RPMI8226 (cell line): ENCODE measurements at regions not wholly inside any gene's neighbourhood (a gene's known extent, or its start where the extent isn't known, plus 50 kb on each side); places are given as distances from the start of the nearest gene placed in this dataset.

Experiments used
- DNase-seq: peaks from one replicate; pipeline ENCODE4 v3.0.0-alpha.2; 2015

- DNase-seq: no peak
These were observed 163.6 kb downstream of the HGF start for GRCh38 chr7:81606078-81606863.

- no peak for DNase-seq
These were observed 164.4 kb downstream of the HGF start for GRCh38 chr7:81605493-81605892.

GRCh38 chr7:81604808-81605174 lies 165.1 kb downstream of the HGF start:
- no peak for DNase-seq

GRCh38 chr7:81604075-81604807 lies 165.6 kb downstream of the HGF start:
- DNase-seq: no peak

GRCh38 chr7:81600608-81601007 lies 169.2 kb downstream of the HGF start:
- DNase-seq: no peak

GRCh38 chr7:81598951-81599350 lies 170.9 kb downstream of the HGF start:
- no peak for DNase-seq

- DNase-seq: no peak
These were observed 175.1 kb downstream of the HGF start for GRCh38 chr7:81594767-81595166.

- no peak for DNase-seq
These were observed 179.7 kb downstream of the HGF start for GRCh38 chr7:81590131-81590530.

- no peak for DNase-seq
These were observed 185.2 kb downstream of the HGF start for GRCh38 chr7:81584667-81585066.

- no peak for DNase-seq
These were observed 185.8 kb downstream of the HGF start for GRCh38 chr7:81583882-81584533.

- no peak for DNase-seq
These were observed 186.8 kb downstream of the HGF start for GRCh38 chr7:81583090-81583489.

- DNase-seq: no peak
These were observed 192.1 kb downstream of the HGF start for GRCh38 chr7:81577642-81578340.

GRCh38 chr7:81574723-81575326 lies 195.0 kb downstream of the HGF start:
- no peak for DNase-seq

- no peak for DNase-seq
These were observed 195.9 kb downstream of the HGF start for GRCh38 chr7:81573932-81574331.

- no peak for DNase-seq
These were observed 196.7 kb downstream of the HGF start for GRCh38 chr7:81573128-81573527.

GRCh38 chr7:81562581-81562980 lies 207.3 kb downstream of the HGF start:
- no peak for DNase-seq

GRCh38 chr7:81560708-81561107 lies 209.1 kb downstream of the HGF start:
- no peak for DNase-seq

- DNase-seq: no peak
These were observed 220.3 kb downstream of the HGF start for GRCh38 chr7:81549484-81550016.

- no peak for DNase-seq
These were observed 234.9 kb downstream of the HGF start for GRCh38 chr7:81534996-81535395.

GRCh38 chr7:81534446-81534845 lies 235.4 kb downstream of the HGF start:
- no peak for DNase-seq

GRCh38 chr7:81533931-81534330 lies 235.9 kb downstream of the HGF start:
- DNase-seq: no peak

- DNase-seq: no peak
These were observed 236.4 kb downstream of the HGF start for GRCh38 chr7:81533426-81533825.

GRCh38 chr7:81529785-81530184 lies 240.1 kb downstream of the HGF start:
- DNase-seq: no peak
